GM12872 (cell line): ENCODE measurements at regions not wholly inside any gene's neighbourhood (a gene's known extent, or its start where the extent isn't known, plus 50 kb on each side); places are given as distances from the start of the nearest gene placed in this dataset.

Experiments
- CTCF ChIP-seq: IDR thresholded peaks from 3 replicates; pipeline ENCODE4 v1.5.1; 2011; ENCODE audit warnings: low read depth, mild to moderate bottlenecking, low read length, moderate library complexity; ENCODE audit not compliant: insufficient read depth

DNA sequence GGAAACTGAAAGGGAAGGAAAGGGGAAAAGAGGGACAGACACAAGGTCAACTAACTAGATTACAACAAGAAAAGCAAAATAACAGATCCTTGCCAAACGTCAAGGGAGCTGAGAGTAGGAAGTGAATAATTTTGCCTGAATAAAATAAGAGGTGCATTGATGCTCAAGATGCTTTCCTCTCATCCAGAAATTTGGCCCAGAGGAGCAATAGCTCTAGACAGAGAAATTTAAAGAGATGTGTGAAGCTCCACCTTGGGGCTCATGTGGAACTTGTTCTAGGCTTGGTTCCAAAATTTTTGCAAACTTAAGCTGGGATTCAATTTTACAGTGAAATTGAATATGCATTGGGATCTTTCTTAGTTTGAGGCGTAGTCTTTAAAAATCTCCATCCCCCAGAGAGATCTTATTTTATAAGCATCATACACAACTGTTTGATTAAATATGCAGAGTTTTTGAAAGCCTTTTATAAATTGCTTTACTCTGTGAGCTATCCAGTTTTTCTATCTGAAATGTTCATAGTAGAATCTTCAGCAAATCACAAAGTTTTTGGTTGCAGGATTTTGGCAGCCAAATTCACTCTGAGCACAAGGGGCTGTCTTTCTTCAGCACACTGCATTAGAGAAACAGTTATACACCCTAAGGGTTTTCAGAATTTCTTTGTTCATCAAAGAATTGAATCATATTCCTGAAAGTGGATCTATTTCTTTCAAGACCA is 1159.5 kb downstream of the ADGRL3 start:
- no peak for TF ChIP-seq CTCF

DNA sequence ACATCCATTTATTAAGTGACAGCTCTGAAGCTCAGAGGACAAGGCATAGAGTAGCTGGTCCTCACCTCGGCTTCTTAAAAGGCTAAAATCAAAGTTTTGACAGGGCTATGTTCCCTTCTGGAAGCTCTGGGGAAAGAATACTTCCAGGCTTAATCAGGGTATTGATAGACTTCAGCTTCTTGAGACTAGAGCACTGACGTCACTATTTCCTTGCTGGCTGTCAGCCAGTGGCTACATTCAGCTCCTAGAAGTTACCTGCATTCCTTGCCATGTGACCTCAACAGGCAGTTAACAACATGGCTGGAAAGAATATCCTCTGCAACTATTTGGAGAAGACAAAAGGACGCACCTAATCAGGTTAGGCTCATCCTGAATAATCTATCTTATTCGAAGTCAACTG is 1144.8 kb downstream of the ADGRL3 start:
- no peak for TF ChIP-seq CTCF

GRCh38 chr4:62344474-62344873 is 1144.3 kb downstream of the ADGRL3 start:
- no peak for TF ChIP-seq CTCF

DNA sequence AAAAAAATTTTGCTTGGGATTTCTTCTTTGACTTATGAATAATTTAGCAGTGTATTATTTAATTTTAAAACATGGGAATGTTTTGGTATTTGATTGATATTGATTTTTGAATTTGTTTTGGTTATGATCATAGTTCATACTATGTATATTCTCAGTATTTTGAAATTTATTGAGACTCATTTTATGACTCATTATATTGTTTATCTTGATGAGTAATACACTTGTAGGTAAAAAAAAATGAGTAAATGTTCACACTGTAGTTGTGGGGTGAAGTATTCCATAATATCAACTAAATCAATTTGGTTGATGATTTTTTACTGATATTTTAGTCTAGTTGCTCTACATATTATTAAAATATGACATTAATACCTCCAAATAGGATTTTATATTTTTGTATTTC is 1142.2 kb downstream of the ADGRL3 start:
- TF ChIP-seq CTCF = no peak

DNA sequence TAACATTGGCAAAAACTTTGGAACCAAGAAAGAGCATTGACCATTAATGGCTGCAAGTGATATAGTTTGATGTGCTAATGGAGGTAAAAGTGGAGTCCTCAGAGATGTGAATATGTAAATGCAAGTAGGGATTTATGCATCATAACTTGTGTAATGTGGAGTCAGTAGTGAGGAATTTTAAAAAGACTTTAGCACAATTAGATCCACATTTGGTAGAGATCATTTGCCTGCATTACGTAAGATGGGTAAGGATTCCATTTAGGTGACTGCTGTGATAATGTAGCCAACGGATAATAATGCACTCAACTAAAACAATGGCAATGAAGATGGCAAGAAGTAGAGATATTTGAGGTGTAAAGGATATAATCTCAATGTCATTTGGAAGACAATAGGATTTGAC is 1128.4 kb downstream of the ADGRL3 start:
- TF ChIP-seq CTCF = no peak

- no peak for TF ChIP-seq CTCF
Observed at GRCh38 chr4:62327612-62328297, 1127.6 kb downstream of the ADGRL3 start.

GRCh38 chr4:62324215-62324614 is 1124.1 kb downstream of the ADGRL3 start:
- TF ChIP-seq CTCF = no peak
